SJCRH30 (cell line): ENCODE measurements at regions not wholly inside any gene's neighbourhood (a gene's known extent, or its start where the extent isn't known, plus 50 kb on each side); places are given as distances from the start of the nearest gene placed in this dataset.
A peak's percentile ranks its signal among the peaks of the same experiment; 100 is the strongest.

ENCODE experiments used
- DNase-seq, 2 experiments: peaks; one replicate each; pipeline ENCODE4 v3.0.0-alpha.2; 2015 to 2020
- H3K27ac ChIP-seq: fragments of 250-450 bp; sonication (Bioruptor Pico); 2 replicates; pipeline ENCODE4 v1.5.1; 2020; ENCODE audit warnings: mild to moderate bottlenecking, moderate library complexity
- H3K27me3 ChIP-seq: fragments of 250-450 bp; sonication (Bioruptor Pico); 2 replicates; pipeline ENCODE4 v1.5.1; 2020; ENCODE audit warnings: mild to moderate bottlenecking, moderate library complexity
- H3K36me3 ChIP-seq: fragments of 250-450 bp; sonication (Bioruptor Pico); 2 replicates; pipeline ENCODE4 v1.5.1; 2020; ENCODE audit warnings: mild to moderate bottlenecking, moderate library complexity
- H3K4me1 ChIP-seq: fragments of 250-450 bp; sonication (Bioruptor Pico); 2 replicates; pipeline ENCODE4 v1.5.1; 2020; ENCODE audit warnings: mild to moderate bottlenecking, moderate library complexity
- H3K4me3 ChIP-seq: fragments of 250-450 bp; sonication (Bioruptor Pico); 2 replicates; pipeline ENCODE4 v1.5.1; 2020; ENCODE audit warnings: mild to moderate bottlenecking, moderate library complexity
- H3K9me3 ChIP-seq: fragments of 250-450 bp; sonication (Bioruptor Pico); replicated peaks from 2 replicates; pipeline ENCODE4 v1.5.1; 2020; ENCODE audit warnings: mild to moderate bottlenecking, moderate library complexity

GRCh38 chr15:47548986-47549385, 168.3 kb upstream of the SEMA6D start:
- no peaks in the 10 kb centered on the region for H3K36me3 ChIP-seq
- no peaks in the 10 kb centered on the region for H3K27me3 ChIP-seq
- H3K4me3 ChIP-seq, result no peak overlapping the region
- H3K4me1 ChIP-seq, result no peaks in the 10 kb centered on the region
- no peak for DNase-seq
- H3K9me3 ChIP-seq, result no peaks in the 10 kb centered on the region
- H3K27ac ChIP-seq, result no peak overlapping the region

DNA sequence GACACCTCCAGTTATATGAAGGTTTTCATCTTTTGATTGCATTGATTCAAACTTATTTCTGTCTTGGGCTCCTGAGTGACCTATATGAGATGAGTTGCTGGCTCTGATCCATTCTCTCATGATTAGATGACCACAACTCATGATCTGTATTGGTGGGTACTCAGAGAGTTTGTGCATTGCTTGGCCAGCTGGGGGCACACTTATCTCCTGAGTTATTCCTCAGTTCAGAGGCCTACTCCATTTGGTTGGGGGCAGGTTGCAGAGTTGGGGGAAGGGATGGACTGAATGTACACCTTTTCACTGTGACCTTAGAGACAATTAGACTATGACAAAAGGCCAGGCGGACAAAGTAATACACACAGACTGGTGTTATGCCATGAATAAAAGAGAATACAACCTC, 166.2 kb upstream of the SEMA6D start:
- Histone ChIP-seq H3K9me3 (no peaks in the 10 kb centered on the region), H3K4me3 (no peak overlapping the region), H3K27me3 (no peaks in the 10 kb centered on the region), H3K27ac (no peak overlapping the region), H3K4me1 (no peaks in the 10 kb centered on the region), H3K36me3 (no peaks in the 10 kb centered on the region)
- DNase-seq, result peak in 1 of 2 experiments; percentile 3

GRCh38 chr15:47551546-47551945, 165.8 kb upstream of the SEMA6D start:
- H3K36me3 ChIP-seq, result no peaks in the 10 kb centered on the region
- no peak overlapping the region for H3K4me3 ChIP-seq
- H3K4me1 ChIP-seq, result no peaks in the 10 kb centered on the region
- DNase-seq, result no peak
- H3K27ac ChIP-seq, result no peak overlapping the region
- no peaks in the 10 kb centered on the region for H3K9me3 ChIP-seq
- H3K27me3 ChIP-seq, result no peaks in the 10 kb centered on the region

DNA sequence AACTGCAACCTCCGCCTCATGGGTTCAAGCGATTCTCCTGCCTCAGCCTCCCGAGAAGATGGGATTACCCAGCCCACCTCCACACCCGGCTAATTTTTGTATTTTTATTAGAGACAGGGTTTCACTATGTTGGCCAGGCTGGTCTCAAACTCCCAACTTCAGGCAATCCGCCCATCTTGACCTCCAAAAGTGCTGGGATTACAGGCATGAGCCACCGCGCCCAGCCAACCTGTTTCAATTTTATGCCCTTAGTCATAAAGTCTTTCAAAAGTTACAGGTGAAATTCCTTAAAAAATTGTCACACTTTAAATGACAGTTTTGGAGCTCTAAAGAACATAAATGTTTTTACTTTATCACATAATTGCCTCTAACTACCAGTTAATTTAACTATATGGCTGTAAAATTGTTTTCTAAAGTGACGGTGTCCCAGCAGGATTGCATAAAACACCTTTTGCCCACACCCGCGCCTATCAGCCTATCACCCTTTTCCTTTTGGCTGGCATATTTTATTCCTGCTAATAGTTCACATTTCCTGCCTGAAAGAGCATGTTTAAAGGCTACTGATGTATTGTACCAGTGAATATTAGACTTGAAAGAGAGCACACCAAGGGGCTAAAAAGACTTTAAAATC, 164.2 kb upstream of the SEMA6D start:
- Histone ChIP-seq H3K27ac (no peak overlapping the region), H3K36me3 (no peaks in the 10 kb centered on the region), H3K27me3 (no peaks in the 10 kb centered on the region), H3K9me3 (no peaks in the 10 kb centered on the region), H3K4me3 (no peak overlapping the region), H3K4me1 (no peaks in the 10 kb centered on the region)
- no peak for DNase-seq

- no peak overlapping the region for H3K27ac ChIP-seq
- H3K4me1 ChIP-seq, result no peaks in the 10 kb centered on the region
- DNase-seq, result no peak
- H3K4me3 ChIP-seq, result no peak overlapping the region
- no peaks in the 10 kb centered on the region for H3K36me3 ChIP-seq
- H3K27me3 ChIP-seq, result no peaks in the 10 kb centered on the region
- no peaks in the 10 kb centered on the region for H3K9me3 ChIP-seq
Observed at GRCh38 chr15:47553947-47554346, 163.4 kb upstream of the SEMA6D start.

- H3K36me3 ChIP-seq, result no peaks in the 10 kb centered on the region
Observed at GRCh38 chr15:47561102-47561501, 156.2 kb upstream of the SEMA6D start.

DNA sequence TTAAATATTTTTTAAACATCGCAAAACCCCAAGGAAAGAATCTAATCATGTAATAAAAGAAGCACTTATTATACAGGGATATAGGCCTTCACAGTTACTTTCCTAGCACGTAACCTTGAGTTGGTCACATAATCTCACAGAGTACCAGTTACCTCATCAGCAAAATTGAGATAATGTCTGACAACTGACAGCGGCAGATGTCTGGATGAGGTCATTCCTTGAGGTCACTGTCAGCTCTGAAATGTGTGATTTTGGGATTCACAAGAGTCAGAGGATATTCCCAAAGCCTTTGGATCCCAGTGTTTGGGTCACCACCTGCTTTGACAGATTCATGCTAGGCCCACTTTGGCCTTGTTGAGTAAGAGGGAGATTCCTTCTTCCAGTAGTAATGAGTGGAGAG, 151.4 kb upstream of the SEMA6D start:
- peak; percentile 30 to 61 for DNase-seq
- H3K4me1 ChIP-seq, result peaks cover 8% of the 10 kb centered on the region
- H3K9me3 ChIP-seq, result no peaks in the 10 kb centered on the region
- no peaks in the 10 kb centered on the region for H3K36me3 ChIP-seq
- H3K27ac ChIP-seq, result peak overlapping the region; percentile 11; the same call in 1 of the 2 replicates
- no peaks in the 10 kb centered on the region for H3K27me3 ChIP-seq
- H3K4me3 ChIP-seq, result no peak overlapping the region

More at GRCh38 chr15:47561102-47561501, 156.2 kb upstream of the SEMA6D start:
- Histone ChIP-seq H3K4me3 (no peak overlapping the region), H3K9me3 (no peaks in the 10 kb centered on the region), H3K27me3 (no peaks in the 10 kb centered on the region), H3K4me1 (peaks cover 5% of the 10 kb centered on the region), H3K27ac (no peak overlapping the region)
- no peak for DNase-seq

DNA sequence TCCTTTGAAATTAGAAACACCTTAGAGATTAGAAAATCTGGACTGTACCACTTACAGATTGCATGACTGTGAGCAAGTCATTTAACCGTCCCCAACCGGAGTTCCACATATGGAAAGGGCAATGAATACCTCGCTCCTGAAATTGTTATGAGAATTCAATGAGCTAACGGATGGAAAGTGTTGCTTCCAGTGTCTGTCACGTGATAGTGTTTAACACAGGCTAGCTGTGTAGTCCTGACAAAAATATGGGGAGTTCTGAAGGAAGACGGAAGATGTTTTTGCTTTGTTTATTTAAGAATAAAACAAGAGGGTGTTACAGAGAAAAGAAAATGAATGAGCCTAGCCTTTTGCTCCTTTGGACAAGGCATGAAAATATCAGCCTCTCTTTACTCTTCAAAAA, 150.7 kb upstream of the SEMA6D start:
- peaks cover 8% of the 10 kb centered on the region for H3K4me1 ChIP-seq
- no peak overlapping the region for H3K27ac ChIP-seq
- no peaks in the 10 kb centered on the region for H3K36me3 ChIP-seq
- H3K9me3 ChIP-seq, result no peaks in the 10 kb centered on the region
- no peaks in the 10 kb centered on the region for H3K27me3 ChIP-seq
- no peak for DNase-seq
- H3K4me3 ChIP-seq, result no peak overlapping the region

GRCh38 chr15:47568030-47568429, 149.3 kb upstream of the SEMA6D start:
- Histone ChIP-seq H3K9me3 (no peaks in the 10 kb centered on the region), H3K27ac (no peak overlapping the region), H3K27me3 (no peaks in the 10 kb centered on the region), H3K4me1 (peaks cover 8% of the 10 kb centered on the region), H3K36me3 (no peaks in the 10 kb centered on the region), H3K4me3 (no peak overlapping the region)
- DNase-seq, result no peak

- no peak for DNase-seq
- Histone ChIP-seq H3K27me3 (no peaks in the 10 kb centered on the region), H3K4me1 (peaks cover 8% of the 10 kb centered on the region), H3K4me3 (no peak overlapping the region), H3K36me3 (no peaks in the 10 kb centered on the region), H3K9me3 (no peaks in the 10 kb centered on the region), H3K27ac (no peak overlapping the region)
Observed at GRCh38 chr15:47570044-47570443, 147.3 kb upstream of the SEMA6D start.

- Histone ChIP-seq H3K27me3 (no peaks in the 10 kb centered on the region), H3K36me3 (no peaks in the 10 kb centered on the region), H3K9me3 (no peaks in the 10 kb centered on the region), H3K4me1 (peaks cover 8% of the 10 kb centered on the region), H3K4me3 (no peak overlapping the region), H3K27ac (no peak overlapping the region)
- DNase-seq, result no peak
Observed at GRCh38 chr15:47570451-47570850, 146.9 kb upstream of the SEMA6D start.

- no peaks in the 10 kb centered on the region for H3K9me3 ChIP-seq
- H3K27me3 ChIP-seq, result no peaks in the 10 kb centered on the region
- H3K36me3 ChIP-seq, result no peaks in the 10 kb centered on the region
- H3K4me1 ChIP-seq, result peaks cover 4% of the 10 kb centered on the region
- no peak overlapping the region for H3K4me3 ChIP-seq
- no peak for DNase-seq
- H3K27ac ChIP-seq, result no peak overlapping the region
Observed at GRCh38 chr15:47570881-47571640, 146.2 kb upstream of the SEMA6D start.

GRCh38 chr15:47573673-47574072, 143.6 kb upstream of the SEMA6D start:
- no peaks in the 10 kb centered on the region for H3K9me3 ChIP-seq
- no peak overlapping the region for H3K27ac ChIP-seq
- DNase-seq, result no peak
- no peaks in the 10 kb centered on the region for H3K4me1 ChIP-seq
- H3K27me3 ChIP-seq, result no peaks in the 10 kb centered on the region
- no peak overlapping the region for H3K4me3 ChIP-seq
- H3K36me3 ChIP-seq, result no peaks in the 10 kb centered on the region

GRCh38 chr15:47577000-47577399, 140.3 kb upstream of the SEMA6D start:
- no peaks in the 10 kb centered on the region for H3K9me3 ChIP-seq
- no peak overlapping the region for H3K4me3 ChIP-seq
- H3K27me3 ChIP-seq, result no peaks in the 10 kb centered on the region
- DNase-seq, result no peak
- no peaks in the 10 kb centered on the region for H3K36me3 ChIP-seq
- H3K4me1 ChIP-seq, result no peaks in the 10 kb centered on the region
- H3K27ac ChIP-seq, result no peak overlapping the region

DNA sequence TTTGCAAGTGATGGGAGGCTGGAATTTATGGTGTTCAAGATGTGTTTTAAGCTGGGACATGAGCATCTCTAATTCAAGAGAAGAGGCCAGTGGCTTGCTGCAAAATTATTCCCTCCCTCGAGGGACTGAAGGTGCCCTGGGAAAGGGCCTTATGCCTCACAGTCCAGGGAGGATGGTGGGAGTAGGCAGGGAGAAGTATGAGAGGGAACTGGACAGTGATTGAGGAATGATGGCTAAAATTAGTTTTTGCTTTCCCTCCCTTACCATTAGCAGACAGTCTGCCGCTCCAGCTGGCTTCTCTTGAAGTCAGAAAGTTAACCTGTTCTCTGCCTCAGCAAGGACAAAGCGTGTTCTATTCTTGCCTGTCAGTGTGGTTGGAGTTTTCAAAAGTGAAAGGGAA, 139.8 kb upstream of the SEMA6D start:
- no peak overlapping the region for H3K27ac ChIP-seq
- no peaks in the 10 kb centered on the region for H3K4me1 ChIP-seq
- no peaks in the 10 kb centered on the region for H3K27me3 ChIP-seq
- H3K9me3 ChIP-seq, result no peaks in the 10 kb centered on the region
- DNase-seq, result no peak
- H3K4me3 ChIP-seq, result no peak overlapping the region
- no peaks in the 10 kb centered on the region for H3K36me3 ChIP-seq

- no peaks in the 10 kb centered on the region for H3K27me3 ChIP-seq
- no peaks in the 10 kb centered on the region for H3K4me1 ChIP-seq
- no peak overlapping the region for H3K4me3 ChIP-seq
- H3K36me3 ChIP-seq, result no peaks in the 10 kb centered on the region
- H3K27ac ChIP-seq, result no peak overlapping the region
- H3K9me3 ChIP-seq, result no peaks in the 10 kb centered on the region
- DNase-seq, result no peak
Observed at GRCh38 chr15:47582233-47582632, 135.1 kb upstream of the SEMA6D start.
